Liver (tissue), 3 donors: ENCODE measurements at regions not wholly inside any gene's neighbourhood (a gene's known extent, or its start where the extent isn't known, plus 50 kb on each side); places are given as distances from the start of the nearest gene placed in this dataset.

Source experiments
- FOXA1 ChIP-seq: IDR thresholded peaks from 2 replicates; pipeline ENCODE4 v1.6.1; 2016; ENCODE audit warnings: antibody characterized with exemption
- TAF1 ChIP-seq: conservative IDR thresholded peaks from 2 replicates; pipeline ENCODE4 v1.6.1; 2016; ENCODE audit warnings: antibody characterized with exemption, mild to moderate bottlenecking
- TF ChIP-seq, protein P1 (sequence below): IDR thresholded peaks from 2 replicates; pipeline ENCODE4 v1.6.1; 2016; ENCODE audit warnings: antibody characterized with exemption
- TF ChIP-seq, protein P2 (sequence below): fragments of 150-350 bp; IDR thresholded peaks from 2 replicates; pipeline ENCODE4 v1.5.1; 2017; ENCODE audit warnings: improper control_type of control experiment, low read depth, low read length; ENCODE audit not compliant: missing input control
- TF ChIP-seq, protein P3 (sequence below): IDR thresholded peaks from 2 replicates; pipeline ENCODE4 v1.6.1; 2016; ENCODE audit warnings: antibody characterized with exemption
- donor health status: healthy.
- donor health status: healthy.

DNA sequence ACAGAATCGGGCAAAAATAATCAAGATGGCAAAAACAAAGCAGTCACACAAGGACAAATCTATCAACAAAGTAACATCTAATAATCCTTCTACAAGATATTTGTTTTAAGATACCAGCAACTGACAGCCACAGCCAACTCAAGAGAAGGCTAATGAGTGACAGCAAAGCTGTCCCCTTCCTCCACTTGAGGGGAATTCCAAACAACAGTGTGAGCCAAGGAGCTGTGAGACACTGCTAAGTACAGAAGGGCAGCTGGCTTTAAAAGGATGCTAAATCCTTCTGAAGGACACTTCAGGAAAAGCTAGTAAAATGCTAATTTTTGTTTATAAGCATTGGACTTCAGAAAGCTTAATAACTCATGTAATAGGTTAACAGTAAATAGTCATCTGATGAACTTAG lies 120.3 kb upstream of the GOLGA8J start:
- TF ChIP-seq, protein P1, sequence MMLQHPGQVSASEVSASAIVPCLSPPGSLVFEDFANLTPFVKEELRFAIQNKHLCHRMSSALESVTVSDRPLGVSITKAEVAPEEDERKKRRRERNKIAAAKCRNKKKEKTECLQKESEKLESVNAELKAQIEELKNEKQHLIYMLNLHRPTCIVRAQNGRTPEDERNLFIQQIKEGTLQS: no peak
- TF ChIP-seq, protein P2, sequence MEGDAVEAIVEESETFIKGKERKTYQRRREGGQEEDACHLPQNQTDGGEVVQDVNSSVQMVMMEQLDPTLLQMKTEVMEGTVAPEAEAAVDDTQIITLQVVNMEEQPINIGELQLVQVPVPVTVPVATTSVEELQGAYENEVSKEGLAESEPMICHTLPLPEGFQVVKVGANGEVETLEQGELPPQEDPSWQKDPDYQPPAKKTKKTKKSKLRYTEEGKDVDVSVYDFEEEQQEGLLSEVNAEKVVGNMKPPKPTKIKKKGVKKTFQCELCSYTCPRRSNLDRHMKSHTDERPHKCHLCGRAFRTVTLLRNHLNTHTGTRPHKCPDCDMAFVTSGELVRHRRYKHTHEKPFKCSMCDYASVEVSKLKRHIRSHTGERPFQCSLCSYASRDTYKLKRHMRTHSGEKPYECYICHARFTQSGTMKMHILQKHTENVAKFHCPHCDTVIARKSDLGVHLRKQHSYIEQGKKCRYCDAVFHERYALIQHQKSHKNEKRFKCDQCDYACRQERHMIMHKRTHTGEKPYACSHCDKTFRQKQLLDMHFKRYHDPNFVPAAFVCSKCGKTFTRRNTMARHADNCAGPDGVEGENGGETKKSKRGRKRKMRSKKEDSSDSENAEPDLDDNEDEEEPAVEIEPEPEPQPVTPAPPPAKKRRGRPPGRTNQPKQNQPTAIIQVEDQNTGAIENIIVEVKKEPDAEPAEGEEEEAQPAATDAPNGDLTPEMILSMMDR: no peak
- no peak for TF ChIP-seq FOXA1
- TF ChIP-seq, protein P3, sequence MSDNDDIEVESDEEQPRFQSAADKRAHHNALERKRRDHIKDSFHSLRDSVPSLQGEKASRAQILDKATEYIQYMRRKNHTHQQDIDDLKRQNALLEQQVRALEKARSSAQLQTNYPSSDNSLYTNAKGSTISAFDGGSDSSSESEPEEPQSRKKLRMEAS: no peak
- no peak for TF ChIP-seq TAF1
